H1 (cell line): ENCODE measurements at regions not wholly inside any gene's neighbourhood (a gene's known extent, or its start where the extent isn't known, plus 50 kb on each side); places are given as distances from the start of the nearest gene placed in this dataset.

Experiments
- NANOG ChIP-seq: IDR thresholded peaks from 2 replicates; pipeline ENCODE4 v1.6.1; 2011; ENCODE audit warnings: low read length, low read depth, mild to moderate bottlenecking, inconsistent platforms; ENCODE audit not compliant: insufficient read depth, poor library complexity, severe bottlenecking

DNA sequence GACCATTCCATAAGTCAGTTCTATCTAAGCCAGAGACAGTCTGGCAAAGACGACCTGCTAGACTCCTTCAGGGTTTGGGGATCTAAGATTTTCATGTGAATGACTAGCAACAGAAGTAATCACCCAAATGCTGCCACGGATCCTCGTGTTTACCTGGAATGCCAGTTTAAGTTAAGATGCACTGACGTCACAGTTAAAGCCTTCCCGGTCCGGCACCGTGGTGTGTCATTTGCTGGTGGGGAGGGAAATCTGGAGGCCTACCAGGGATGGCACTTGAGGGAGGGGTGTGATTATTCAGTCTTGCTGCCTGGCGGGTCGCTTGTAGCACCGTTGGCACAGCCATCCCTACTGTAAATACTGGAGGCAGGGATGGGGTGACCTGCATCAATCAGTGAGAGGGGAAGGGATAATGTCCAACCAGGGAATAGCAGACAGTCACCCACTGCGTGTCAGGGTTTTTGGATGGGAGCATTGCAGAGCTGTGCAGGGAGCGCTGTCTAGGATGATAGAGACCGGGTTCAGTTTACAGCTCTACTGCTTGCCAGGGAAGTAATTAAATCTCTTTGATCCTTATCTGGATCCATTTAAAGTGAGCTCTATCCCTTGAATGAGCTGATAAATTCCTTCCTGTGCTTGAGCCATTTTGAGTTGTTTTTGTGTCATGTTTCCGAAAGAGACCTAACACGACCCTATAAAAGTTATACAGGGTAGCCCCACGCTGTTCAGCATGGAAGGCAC is 764.7 kb upstream of the EEF2KMT start (continued):
- no peak for TF ChIP-seq NANOG
